GM23338 (cell line): ENCODE measurements at regions not wholly inside any gene's neighbourhood (a gene's known extent, or its start where the extent isn't known, plus 50 kb on each side); places are given as distances from the start of the nearest gene placed in this dataset.

Experiments used
- CREB1 ChIP-seq: fragments of 250-450 bp; sonication (Bioruptor Pico); IDR thresholded peaks from 2 replicates; pipeline ENCODE4 v1.5.0; 2020; ENCODE audit warnings: low read depth, mild to moderate bottlenecking, moderate library complexity
- EZH2 ChIP-seq: fragments of 200-600 bp; sonication (generic); IDR thresholded peaks from one replicate; pipeline ENCODE4 v1.8.0; 2017; ENCODE audit warnings: antibody characterized with exemption, mild to moderate bottlenecking, low read depth; ENCODE audit not compliant: unreplicated experiment
- JUNB ChIP-seq: IDR thresholded peaks from one replicate; pipeline ENCODE4 v1.6.1; 2016; ENCODE audit warnings: antibody characterized with exemption; ENCODE audit not compliant: unreplicated experiment
- NANOG ChIP-seq: IDR thresholded peaks from 2 replicates; pipeline ENCODE4 v1.6.1; 2016; ENCODE audit warnings: antibody characterized with exemption, borderline replicate concordance
- POLR2AphosphoS5 ChIP-seq: IDR thresholded peaks from 2 replicates; pipeline ENCODE4 v1.6.1; 2016; ENCODE audit warnings: antibody characterized with exemption, low read depth
- TF ChIP-seq, protein P1 (sequence below), 2 experiments: fragments of 200-600 bp in 1 of 2; sonication (generic) in 1 of 2; conservative IDR thresholded peaks; 2 replicates each; pipeline versions ENCODE4 v1.5.1 to v1.6.1; 2016 to 2017; ENCODE audit warnings: antibody characterized with exemption in 2 of 2, low read depth in 2 of 2, mild to moderate bottlenecking in 2 of 2, moderate library complexity in 1 of 2
- TF ChIP-seq, protein P2 (sequence below): IDR thresholded peaks from one replicate; pipeline ENCODE4 v1.6.1; 2018; ENCODE audit warnings: antibody characterized with exemption; ENCODE audit not compliant: unreplicated experiment

DNA sequence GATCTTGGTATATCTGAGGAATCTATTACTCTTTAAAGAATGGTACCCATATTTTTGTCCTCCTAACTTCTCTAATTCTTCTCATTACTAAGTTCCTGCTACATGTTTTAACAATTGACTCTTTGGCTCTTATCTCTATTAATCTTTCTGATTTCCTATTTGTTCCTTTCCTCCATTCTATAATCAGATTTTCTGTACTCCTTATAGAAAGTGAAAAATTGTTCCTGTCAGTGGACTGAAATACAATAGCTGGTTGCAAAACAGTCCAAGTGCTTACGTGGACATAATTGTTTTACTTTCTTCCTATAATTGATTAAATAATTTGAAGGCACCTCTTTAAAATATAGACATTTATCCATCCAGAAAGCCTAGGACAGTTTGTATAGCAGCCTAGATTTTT, 86.7 kb upstream of the PTHLH start:
- TF ChIP-seq, protein P1, sequence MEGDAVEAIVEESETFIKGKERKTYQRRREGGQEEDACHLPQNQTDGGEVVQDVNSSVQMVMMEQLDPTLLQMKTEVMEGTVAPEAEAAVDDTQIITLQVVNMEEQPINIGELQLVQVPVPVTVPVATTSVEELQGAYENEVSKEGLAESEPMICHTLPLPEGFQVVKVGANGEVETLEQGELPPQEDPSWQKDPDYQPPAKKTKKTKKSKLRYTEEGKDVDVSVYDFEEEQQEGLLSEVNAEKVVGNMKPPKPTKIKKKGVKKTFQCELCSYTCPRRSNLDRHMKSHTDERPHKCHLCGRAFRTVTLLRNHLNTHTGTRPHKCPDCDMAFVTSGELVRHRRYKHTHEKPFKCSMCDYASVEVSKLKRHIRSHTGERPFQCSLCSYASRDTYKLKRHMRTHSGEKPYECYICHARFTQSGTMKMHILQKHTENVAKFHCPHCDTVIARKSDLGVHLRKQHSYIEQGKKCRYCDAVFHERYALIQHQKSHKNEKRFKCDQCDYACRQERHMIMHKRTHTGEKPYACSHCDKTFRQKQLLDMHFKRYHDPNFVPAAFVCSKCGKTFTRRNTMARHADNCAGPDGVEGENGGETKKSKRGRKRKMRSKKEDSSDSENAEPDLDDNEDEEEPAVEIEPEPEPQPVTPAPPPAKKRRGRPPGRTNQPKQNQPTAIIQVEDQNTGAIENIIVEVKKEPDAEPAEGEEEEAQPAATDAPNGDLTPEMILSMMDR (conservative IDR thresholded peaks at IDR 0.05; ENCODE audit: low read depth in 2 of 2) = no peak
- no peak for TF ChIP-seq NANOG
- no peak for TF ChIP-seq POLR2AphosphoS5
- TF ChIP-seq EZH2 = no peak
- TF ChIP-seq JUNB = no peak
- TF ChIP-seq, protein P2, sequence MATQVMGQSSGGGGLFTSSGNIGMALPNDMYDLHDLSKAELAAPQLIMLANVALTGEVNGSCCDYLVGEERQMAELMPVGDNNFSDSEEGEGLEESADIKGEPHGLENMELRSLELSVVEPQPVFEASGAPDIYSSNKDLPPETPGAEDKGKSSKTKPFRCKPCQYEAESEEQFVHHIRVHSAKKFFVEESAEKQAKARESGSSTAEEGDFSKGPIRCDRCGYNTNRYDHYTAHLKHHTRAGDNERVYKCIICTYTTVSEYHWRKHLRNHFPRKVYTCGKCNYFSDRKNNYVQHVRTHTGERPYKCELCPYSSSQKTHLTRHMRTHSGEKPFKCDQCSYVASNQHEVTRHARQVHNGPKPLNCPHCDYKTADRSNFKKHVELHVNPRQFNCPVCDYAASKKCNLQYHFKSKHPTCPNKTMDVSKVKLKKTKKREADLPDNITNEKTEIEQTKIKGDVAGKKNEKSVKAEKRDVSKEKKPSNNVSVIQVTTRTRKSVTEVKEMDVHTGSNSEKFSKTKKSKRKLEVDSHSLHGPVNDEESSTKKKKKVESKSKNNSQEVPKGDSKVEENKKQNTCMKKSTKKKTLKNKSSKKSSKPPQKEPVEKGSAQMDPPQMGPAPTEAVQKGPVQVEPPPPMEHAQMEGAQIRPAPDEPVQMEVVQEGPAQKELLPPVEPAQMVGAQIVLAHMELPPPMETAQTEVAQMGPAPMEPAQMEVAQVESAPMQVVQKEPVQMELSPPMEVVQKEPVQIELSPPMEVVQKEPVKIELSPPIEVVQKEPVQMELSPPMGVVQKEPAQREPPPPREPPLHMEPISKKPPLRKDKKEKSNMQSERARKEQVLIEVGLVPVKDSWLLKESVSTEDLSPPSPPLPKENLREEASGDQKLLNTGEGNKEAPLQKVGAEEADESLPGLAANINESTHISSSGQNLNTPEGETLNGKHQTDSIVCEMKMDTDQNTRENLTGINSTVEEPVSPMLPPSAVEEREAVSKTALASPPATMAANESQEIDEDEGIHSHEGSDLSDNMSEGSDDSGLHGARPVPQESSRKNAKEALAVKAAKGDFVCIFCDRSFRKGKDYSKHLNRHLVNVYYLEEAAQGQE = no peak
- no peak for TF ChIP-seq CREB1
